PC-9 (cell line): ENCODE measurements at regions not wholly inside any gene's neighbourhood (a gene's known extent, or its start where the extent isn't known, plus 50 kb on each side); places are given as distances from the start of the nearest gene placed in this dataset.

Experiments used
- BruUV-seq: library from RNA; stranded (reverse); fragments of 400-500 nt; replicated peaks from 2 replicates; lab custom pipeline; 2021; lab: Mats Ljungman, UMichigan
- CTCF ChIA-PET: fragments of 300-600 bp; sonication (Branson Sonifier 250); formaldehyde crosslinking; loops from one replicate; lab custom pipeline; 2022; ENCODE audit warnings: antibody characterized with exemption; lab: Charles Lee
- POLR2A ChIA-PET: fragments of 300-600 bp; sonication (Branson Sonifier 250); formaldehyde crosslinking; loops from one replicate; lab custom pipeline; 2022; ENCODE audit warnings: antibody characterized with exemption; ENCODE audit not compliant: unreplicated experiment; lab: Charles Lee
- DNase-seq, 2 experiments: peaks; one replicate each; pipeline versions ENCODE4 v3.0.0 to v3.0.0-alpha.2; 2015 to 2022; ENCODE audit warnings: mixed read lengths in 1 of 2
- H2AFZ ChIP-seq: fragments of 200-600 bp; sonication (generic); 2 replicates; pipeline ENCODE4 v1.8.1; 2017; ENCODE audit warnings: antibody characterized with exemption
- H3F3A ChIP-seq: fragments of 200-600 bp; sonication (generic); 2 replicates; pipeline ENCODE4 v1.8.1; 2017; ENCODE audit warnings: antibody characterized with exemption, mild to moderate bottlenecking, low read depth; ENCODE audit not compliant: insufficient read depth
- H3K27ac ChIP-seq: fragments of 200-600 bp; sonication (generic); 2 replicates; pipeline ENCODE4 v1.6.1; 2016; ENCODE audit warnings: mixed run types
- H3K27me3 ChIP-seq: fragments of 200-600 bp; sonication (generic); 2 replicates; pipeline ENCODE4 v1.6.1; 2016; ENCODE audit warnings: low read depth, mixed run types; ENCODE audit not compliant: insufficient read depth
- H3K36me3 ChIP-seq: fragments of 200-600 bp; sonication (generic); 2 replicates; pipeline ENCODE4 v1.6.1; 2016; ENCODE audit warnings: low read depth, mixed run types
- H3K4me1 ChIP-seq: fragments of 200-600 bp; sonication (generic); replicated peaks from 2 replicates; pipeline ENCODE4 v1.6.1; 2016; ENCODE audit warnings: mixed run types; ENCODE audit not compliant: insufficient read depth
- H3K4me2 ChIP-seq: fragments of 200-600 bp; sonication (generic); 2 replicates; pipeline ENCODE4 v1.6.1; 2017; ENCODE audit warnings: mixed run types
- H3K4me3 ChIP-seq: fragments of 200-600 bp; sonication (generic); 2 replicates; pipeline ENCODE4 v1.6.1; 2016; ENCODE audit warnings: mixed run types
- H3K79me2 ChIP-seq: fragments of 200-600 bp; sonication (generic); 2 replicates; pipeline ENCODE4 v1.6.1; 2017; ENCODE audit warnings: low read depth, mixed run types
- H3K9me2 ChIP-seq: fragments of 200-600 bp; sonication (generic); 2 replicates; pipeline ENCODE4 v1.8.1; 2017; ENCODE audit warnings: mild to moderate bottlenecking; ENCODE audit not compliant: insufficient read depth
- H3K9me3 ChIP-seq: fragments of 200-600 bp; sonication (generic); 2 replicates; pipeline ENCODE4 v1.8.1; 2016; ENCODE audit warnings: low read depth; ENCODE audit not compliant: insufficient read depth
- H4K20me1 ChIP-seq: fragments of 200-600 bp; sonication (generic); 2 replicates; pipeline ENCODE4 v1.8.1; 2017; ENCODE audit not compliant: insufficient read depth
- CTCF ChIP-seq: fragments of 200-600 bp; sonication (generic); conservative IDR thresholded peaks from 2 replicates; pipeline ENCODE4 v1.6.1; 2017; ENCODE audit warnings: mixed run types, antibody characterized with exemption, mild to moderate bottlenecking, moderate library complexity
- EZH2 ChIP-seq: fragments of 200-600 bp; sonication (generic); IDR thresholded peaks from 2 replicates; pipeline ENCODE4 v1.8.0; 2017; ENCODE audit warnings: antibody characterized with exemption, low read depth
- intact Hi-C: fragments of 100-400 bp; cut with micrococcal nuclease; formaldehyde crosslinking; loops from one replicate; pipeline ENCODE4 v1.10.0; 2022; ENCODE audit not compliant: unreplicated experiment

DNA sequence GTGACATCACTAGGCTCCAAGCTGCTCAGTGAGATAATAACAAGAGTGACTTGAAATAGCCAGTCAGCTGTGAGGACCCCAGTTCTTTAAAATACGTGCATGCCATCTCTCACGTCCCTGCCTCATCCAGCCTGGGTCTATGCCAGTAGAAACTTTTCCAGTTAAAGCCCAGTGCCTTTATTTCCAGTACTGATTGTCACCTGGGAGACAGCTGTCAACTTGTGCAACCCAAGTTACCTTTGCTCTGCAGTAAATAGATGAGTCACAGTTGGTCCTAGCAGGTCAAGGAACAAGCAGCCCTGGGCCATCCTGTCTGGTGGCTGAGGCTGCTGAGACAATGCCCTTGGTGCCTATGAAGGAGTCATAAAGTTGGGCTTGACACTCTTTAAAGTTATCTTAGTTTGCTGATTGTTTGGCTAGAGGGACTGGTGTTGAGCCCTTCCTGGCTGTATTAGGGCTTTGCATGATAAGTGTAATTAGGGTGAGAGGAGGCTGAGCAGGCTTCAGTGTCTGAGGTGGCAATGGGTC, 228.7 kb downstream of the LACC1 start:
- POLR2A ChIA-PET = no interaction called here
- 0 out of 2 replicates have a peak overlapping the region, but pooled peaks have one; percentile 6 for H3K4me3 ChIP-seq
- H3K27ac ChIP-seq = peak overlapping the region; percentile 76

DNA sequence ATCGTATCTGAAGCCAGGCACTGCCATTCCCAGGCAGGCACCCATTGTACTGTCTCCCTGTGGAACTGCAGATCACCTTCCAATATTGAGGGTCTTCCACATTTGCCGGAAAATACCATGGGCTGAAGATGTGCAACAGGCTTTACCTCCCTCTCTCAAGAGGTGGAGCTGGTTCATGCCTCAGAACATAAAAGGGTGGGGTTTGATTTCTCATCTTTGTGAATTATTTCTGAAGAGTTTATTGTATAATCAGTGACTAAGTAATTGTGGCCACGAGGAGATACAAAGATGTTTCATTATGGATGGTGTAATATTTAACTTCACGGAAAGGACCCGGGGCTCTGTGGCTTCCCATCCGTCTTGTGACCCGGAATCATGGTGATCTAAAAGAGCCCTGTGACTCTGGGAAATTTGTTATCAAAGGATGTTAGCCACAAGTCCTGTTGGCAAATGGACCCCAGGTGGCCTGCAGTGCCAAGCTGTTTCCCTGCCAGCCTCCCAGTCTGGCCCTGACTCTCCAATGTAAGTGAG, 230.5 kb downstream of the LACC1 start:
- no peak overlapping the region for H3K4me2 ChIP-seq
- H3K9me2 ChIP-seq = no peaks in the 10 kb centered on the region
- H3K9me3 ChIP-seq = no peaks in the 10 kb centered on the region
- H3F3A ChIP-seq = peaks cover 18% of the 10 kb centered on the region
- H2AFZ ChIP-seq = no peak overlapping the region
- H3K36me3 ChIP-seq = no peaks in the 10 kb centered on the region
- H3K79me2 ChIP-seq = no peaks in the 10 kb centered on the region
- peaks cover 50% of the 10 kb centered on the region for H3K4me1 ChIP-seq
- no peak overlapping the region for H3K4me3 ChIP-seq
- no peaks in the 10 kb centered on the region for H4K20me1 ChIP-seq
- peak overlapping the region; percentile 76; the same call in 1 of the 2 replicates for H3K27ac ChIP-seq
- H3K27me3 ChIP-seq = no peaks in the 10 kb centered on the region
- POLR2A ChIA-PET = interaction anchor here (0.7 kb wide), 1 partner anchor 353 kb away, joined by 3 read pairs; no protein-coding TSS in a partner anchor
- intact Hi-C loops = no loop called here
- BruUV-seq = no TSS peak
- no peak for TF ChIP-seq CTCF
- TF ChIP-seq EZH2 = no peak
- DNase-seq = no peak
- CTCF ChIA-PET = no interaction called here

More for the DNA sequence above, 228.7 kb downstream of the LACC1 start:
- CTCF ChIA-PET = no interaction called here
- intact Hi-C loops = loop anchor here (1.0 to 5.0 kb wide), 3 partner anchors 34 to 124 kb away; no protein-coding TSS in a partner anchor
- Histone ChIP-seq H4K20me1 (no peaks in the 10 kb centered on the region), H3K36me3 (no peaks in the 10 kb centered on the region), H3K9me3 (no peaks in the 10 kb centered on the region), H3K9me2 (no peaks in the 10 kb centered on the region), H3K4me2 (peak overlapping the region; percentile 43), H3F3A (peaks cover 18% of the 10 kb centered on the region), H3K4me1 (peaks cover 50% of the 10 kb centered on the region), H3K27me3 (no peaks in the 10 kb centered on the region), H2AFZ (no peak overlapping the region), H3K79me2 (no peaks in the 10 kb centered on the region)
- DNase-seq = peak; percentile 62 to 93
- TF ChIP-seq CTCF = no peak
- no peak for TF ChIP-seq EZH2
- no TSS peak for BruUV-seq

- peaks cover 37% of the 10 kb centered on the region for H3K4me1 ChIP-seq
- CTCF ChIA-PET = no interaction called here
- TF ChIP-seq CTCF (no peak), EZH2 (no peak)
- H3K9me2 ChIP-seq = no peaks in the 10 kb centered on the region
- no peak overlapping the region for H3K27ac ChIP-seq
- H4K20me1 ChIP-seq = no peaks in the 10 kb centered on the region
- DNase-seq = no peak
- intact Hi-C loops = no loop called here
- H3F3A ChIP-seq = peaks cover 18% of the 10 kb centered on the region
- no peak overlapping the region for H3K4me2 ChIP-seq
- no TSS peak for BruUV-seq
- no peaks in the 10 kb centered on the region for H3K27me3 ChIP-seq
- H3K36me3 ChIP-seq = no peaks in the 10 kb centered on the region
- no peaks in the 10 kb centered on the region for H3K79me2 ChIP-seq
- H3K4me3 ChIP-seq = no peak overlapping the region
- POLR2A ChIA-PET = no interaction called here
- H3K9me3 ChIP-seq = no peaks in the 10 kb centered on the region
- H2AFZ ChIP-seq = no peak overlapping the region
These were observed 232.0 kb downstream of the LACC1 start for GRCh38 chr13:44111701-44112100.
